A549 (cell line): ENCODE measurements at regions not wholly inside any gene's neighbourhood (a gene's known extent, or its start where the extent isn't known, plus 50 kb on each side); places are given as distances from the start of the nearest gene placed in this dataset.

Experiments
- ATAC-seq, 2 experiments: fragments of 200-7000 bp in 1 of 2; fragments of >200 bp in 1 of 2; cut with Nextera tagmentation in 1 of 2; cut with Tn5 transposase in 1 of 2; 3 replicates each; pipeline versions ENCODE4 v1.8.0 to v1.9.1; 2018 to 2020; ENCODE audit warnings: mild to moderate bottlenecking in 1 of 2, moderate library complexity in 1 of 2
- CTCF ChIA-PET: fragments of 300-600 bp; sonication (Branson Sonifier 250); formaldehyde crosslinking; extraction: SDS; loops from one replicate; lab custom pipeline; 2021; ENCODE audit warnings: antibody characterized with exemption, inconsistent platforms; lab: Yijun Ruan, JAX
- POLR2A ChIA-PET: fragments of 350-600 bp; formaldehyde crosslinking; extraction: SDS; loops from one replicate; lab custom pipeline; 2021; ENCODE audit warnings: antibody characterized with exemption, inconsistent platforms; lab: Yijun Ruan, JAX
- DNase-seq, 2 experiments: peaks; one replicate each; pipeline versions ENCODE4 v3.0.0 to v3.0.0-alpha.2; 2011 to 2016; ENCODE audit warnings: low read depth in 1 of 2, low spot score in 1 of 2
- FAIRE-seq: peaks from 2 replicates; lab custom pipeline; 2011; peaks lifted over from hg19 to GRCh38; lab: Jason Lieb, UNC
- H3K27ac ChIP-seq, 2 experiments: fragments of >200 bp; sonication (Bioruptor Twin); formaldehyde crosslinking; 3 replicates each; pipeline ENCODE4 v1.5.1; 2016 to 2017
- H3K4me1 ChIP-seq: fragments of >200 bp; sonication (Bioruptor Twin); formaldehyde crosslinking; 3 replicates; pipeline ENCODE4 v1.6.1; 2016
- H3K4me2 ChIP-seq: fragments of >200 bp; sonication (Bioruptor Twin); formaldehyde crosslinking; 3 replicates; pipeline ENCODE4 v1.6.1; 2016
- H3K4me3 ChIP-seq: fragments of >200 bp; sonication (Bioruptor Twin); formaldehyde crosslinking; 3 replicates; pipeline ENCODE4 v1.5.1; 2016
- H3K9me3 ChIP-seq: fragments of >200 bp; sonication (Bioruptor Twin); formaldehyde crosslinking; 3 replicates; pipeline ENCODE4 v1.6.1; 2016
- CEBPB ChIP-seq, 2 experiments: fragments of >200 bp in 1 of 2; sonication (Bioruptor Twin) in 1 of 2; formaldehyde crosslinking in 1 of 2; IDR thresholded peaks; 2 replicates each; pipeline ENCODE4 v1.6.1; 2012 to 2016
- CHD2 ChIP-seq: fragments of 150-350 bp; IDR thresholded peaks from 2 replicates; pipeline ENCODE4 v1.6.1; 2014; ENCODE audit warnings: low read length; ENCODE audit not compliant: partially characterized antibody
- CHD4 ChIP-seq: fragments of 200-600 bp; sonication (generic); IDR thresholded peaks from 2 replicates; pipeline ENCODE4 v1.6.1; 2016; ENCODE audit warnings: antibody characterized with exemption, mild to moderate bottlenecking, borderline replicate concordance
- CTCF ChIP-seq: fragments of >200 bp; sonication (Bioruptor Twin); formaldehyde crosslinking; IDR thresholded peaks from 3 replicates; pipeline ENCODE4 v1.5.1; 2016
- E2F6 ChIP-seq: IDR thresholded peaks from 2 replicates; pipeline ENCODE4 v1.6.1; 2012; ENCODE audit warnings: low read depth, borderline replicate concordance
- EHMT2 ChIP-seq: fragments of 200-600 bp; sonication (generic); IDR thresholded peaks from 2 replicates; pipeline ENCODE4 v1.6.1; 2016; ENCODE audit warnings: antibody characterized with exemption, low read depth, mild to moderate bottlenecking, moderate library complexity
- ELK1 ChIP-seq: fragments of 150-350 bp; IDR thresholded peaks from 2 replicates; pipeline ENCODE4 v1.6.1; 2014; ENCODE audit warnings: low read depth, mild to moderate bottlenecking, low read length
- ESRRA ChIP-seq: fragments of 150-350 bp; IDR thresholded peaks from 2 replicates; pipeline ENCODE4 v1.6.1; 2014; ENCODE audit warnings: mild to moderate bottlenecking, low read length, borderline replicate concordance
- HDAC2 ChIP-seq: fragments of 200-600 bp; sonication (generic); IDR thresholded peaks from 2 replicates; pipeline ENCODE4 v1.6.1; 2016
- HOXA7 ChIP-seq: fragments of 250-450 bp; sonication (Bioruptor Pico); IDR thresholded peaks from 2 replicates; pipeline ENCODE4 v1.5.0; 2020; ENCODE audit warnings: mild to moderate bottlenecking, moderate library complexity
- MAFK ChIP-seq: fragments of 450-650 bp; IDR thresholded peaks from 2 replicates; pipeline ENCODE4 v1.6.1; 2014; ENCODE audit not compliant: partially characterized antibody
- MAX ChIP-seq: IDR thresholded peaks from 2 replicates; pipeline ENCODE4 v1.6.1; 2012
- MYC ChIP-seq: IDR thresholded peaks from 2 replicates; pipeline ENCODE4 v1.6.1; 2012; ENCODE audit warnings: mild to moderate bottlenecking, inconsistent platforms, low read length, improper control_type of control experiment, borderline replicate concordance
- NR3C1 ChIP-seq: fragments of >200 bp; sonication (Bioruptor Twin); formaldehyde crosslinking; IDR thresholded peaks from 3 replicates; pipeline ENCODE4 v1.6.1; 2017
- RCOR1 ChIP-seq: fragments of 150-350 bp; IDR thresholded peaks from 2 replicates; pipeline ENCODE4 v1.6.1; 2014; ENCODE audit warnings: antibody characterized with exemption, low read length, low read depth
- REST ChIP-seq: fragments of 200-600 bp; sonication (generic); IDR thresholded peaks from 2 replicates; pipeline ENCODE4 v1.6.1; 2016; ENCODE audit warnings: antibody characterized with exemption, mild to moderate bottlenecking, moderate library complexity
- SREBF2 ChIP-seq: fragments of 450-650 bp; IDR thresholded peaks from 2 replicates; pipeline ENCODE4 v1.6.1; 2014; ENCODE audit warnings: mild to moderate bottlenecking, moderate library complexity
- TP53 ChIP-seq: fragments of 250-450 bp; sonication (Bioruptor Pico); IDR thresholded peaks from 2 replicates; pipeline ENCODE4 v1.5.0; 2021; ENCODE audit warnings: mild to moderate bottlenecking, moderate library complexity
- ZC3H11A ChIP-seq: fragments of 450-650 bp; IDR thresholded peaks from 2 replicates; pipeline ENCODE4 v1.6.1; 2014; ENCODE audit warnings: antibody characterized with exemption, mild to moderate bottlenecking
- WGBS: methylation state at CpG from one replicate; pipeline ENCODE4 v1.1.6; 2017; ENCODE audit errors: missing lambda C conversion rate; 5-methylcytosine and 5-hydroxymethylcytosine counted together

- TF ChIP-seq MAFK (no peak), REST (no peak)
These were observed 130.7 kb upstream of the NECTIN1 start (continued) for GRCh38 chr11:119859684-119860083.

GRCh38 chr11:119858288-119858687 is 129.3 kb upstream of the NECTIN1 start:
- DNase-seq (no peak), ATAC-seq (no peak), FAIRE-seq (no peak)
- H3K27ac ChIP-seq = no peak overlapping the region
- ChIA-PET POLR2A (no interaction called here), CTCF (interaction anchor here (1.2 kb wide), 1 partner anchor 10 kb away, joined by 3 read pairs; no protein-coding TSS in a partner anchor)
- no peak for TF ChIP-seq CEBPB (IDR thresholded peaks at IDR 0.05)
- TF ChIP-seq SREBF2 = no peak
- no peak for TF ChIP-seq E2F6
- TF ChIP-seq EHMT2 = no peak
- TF ChIP-seq ZC3H11A = no peak
- no peak for TF ChIP-seq NR3C1
- no peak for TF ChIP-seq TP53 (CRISPR knock-in tag)
- TF ChIP-seq RCOR1 = no peak
- TF ChIP-seq CHD4 = no peak
- no peak for TF ChIP-seq ESRRA
- TF ChIP-seq ELK1 = no peak
- no peak for TF ChIP-seq CHD2
- TF ChIP-seq HDAC2 = no peak
- TF ChIP-seq MAX = no peak
- no peak for TF ChIP-seq HOXA7
- no peak for TF ChIP-seq MYC
- TF ChIP-seq CTCF = no peak
- no peaks in the 10 kb centered on the region for H3K9me3 ChIP-seq
- 38% methylated on average over 12 of the region's 12 CpGs for WGBS
- H3K4me3 ChIP-seq = no peak overlapping the region
- no peaks in the 10 kb centered on the region for H3K4me1 ChIP-seq
- H3K4me2 ChIP-seq = no peak overlapping the region
